ENCODE measurements at regions not wholly inside any gene's neighbourhood (a gene's known extent, or its start where the extent isn't known, plus 50 kb on each side); places are given as distances from the start of the nearest gene placed in this dataset.

DNA sequence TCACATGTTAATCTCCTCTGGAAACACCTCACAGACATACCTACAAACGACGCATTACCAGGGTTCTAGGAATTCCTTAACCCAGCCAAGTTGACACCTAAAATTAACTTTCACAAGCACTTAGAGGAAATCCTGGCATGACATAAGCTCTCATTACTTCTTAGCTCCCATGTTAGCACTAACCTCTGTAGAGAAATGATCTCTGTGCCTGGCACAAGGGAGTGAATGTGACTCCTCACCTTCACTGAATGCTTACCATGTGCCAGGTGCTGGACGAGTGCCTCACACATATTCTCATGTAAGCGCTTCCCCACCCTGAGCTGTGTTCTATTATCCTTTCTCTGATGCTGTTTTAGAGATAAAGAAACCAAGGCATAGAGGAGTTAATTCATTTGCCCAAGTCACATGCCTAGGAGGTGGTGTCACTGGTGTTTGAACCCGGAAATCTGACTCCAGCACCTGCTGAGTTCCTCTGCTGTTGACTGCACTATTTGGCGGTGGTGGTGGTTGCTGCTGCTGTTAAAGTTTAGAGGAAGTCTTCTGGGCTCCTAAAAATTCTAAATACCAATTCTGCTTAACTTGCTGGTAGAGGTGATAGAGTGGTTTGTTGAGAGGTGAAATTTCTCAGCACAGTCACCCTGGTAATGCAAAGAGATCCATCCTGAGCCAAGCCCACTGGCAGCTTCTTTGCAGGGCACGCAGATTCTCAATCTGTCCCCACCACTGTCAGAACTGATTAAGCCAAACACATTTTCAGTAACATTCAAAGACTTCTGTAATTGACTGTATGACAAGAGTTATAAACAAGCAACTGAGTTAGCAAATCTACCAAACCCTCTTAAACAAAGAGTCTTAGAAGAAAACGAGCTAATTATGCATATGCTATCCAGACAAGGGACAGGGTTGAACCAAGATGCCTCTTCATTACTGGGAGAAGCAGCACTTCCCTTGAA lies 200.3 kb downstream of the CMPK2 start:
- no peak for DNase-seq (ENCODE audit: low spot score)

DNA sequence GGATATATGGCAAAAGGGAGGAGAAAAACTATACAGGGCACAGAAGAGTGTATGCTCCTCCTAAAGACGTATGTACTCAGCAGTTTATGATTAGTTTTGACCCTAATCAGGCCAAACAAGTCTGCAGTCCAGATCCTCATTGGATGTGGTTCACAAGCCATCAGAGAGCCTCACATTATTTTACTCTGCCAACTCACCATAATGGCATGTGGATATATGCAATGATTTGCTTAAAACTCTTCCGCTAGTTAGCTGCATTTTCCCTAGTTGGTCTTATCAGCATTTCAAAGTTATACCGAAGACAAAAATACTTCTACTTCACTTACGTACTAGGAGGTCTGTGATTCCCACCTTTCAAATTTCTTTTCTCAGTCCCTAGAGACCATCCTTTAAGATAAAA lies 198.4 kb downstream of the CMPK2 start:
- no peak for DNase-seq (ENCODE audit: low spot score)

GRCh38 chr2:6671913-6672312 lies 193.8 kb downstream of the CMPK2 start:
- DNase-seq (ENCODE audit: low spot score): no peak

DNA sequence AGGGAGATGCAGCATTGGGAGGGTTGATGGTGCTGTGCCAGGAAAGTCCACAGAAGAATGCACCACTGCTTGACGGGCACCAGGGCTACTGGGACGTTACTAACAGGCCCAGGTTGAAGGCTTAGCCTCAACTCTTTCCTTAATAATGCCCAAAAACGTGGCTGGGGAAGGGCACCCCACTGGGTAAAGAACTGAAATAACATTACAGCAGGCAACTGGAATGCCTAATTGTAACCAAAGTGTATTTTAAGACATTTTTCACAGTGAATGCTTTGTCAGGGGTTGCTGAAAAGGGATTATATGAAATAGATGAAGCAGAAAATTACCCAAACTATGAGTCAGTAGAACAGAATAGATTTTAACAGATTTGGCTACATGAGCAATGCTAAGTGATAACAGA lies 191.3 kb downstream of the CMPK2 start:
- no peak for DNase-seq (ENCODE audit: low spot score)

GRCh38 chr2:6675791-6676190 lies 189.9 kb downstream of the CMPK2 start:
- DNase-seq (ENCODE audit: low spot score): no peak

DNA sequence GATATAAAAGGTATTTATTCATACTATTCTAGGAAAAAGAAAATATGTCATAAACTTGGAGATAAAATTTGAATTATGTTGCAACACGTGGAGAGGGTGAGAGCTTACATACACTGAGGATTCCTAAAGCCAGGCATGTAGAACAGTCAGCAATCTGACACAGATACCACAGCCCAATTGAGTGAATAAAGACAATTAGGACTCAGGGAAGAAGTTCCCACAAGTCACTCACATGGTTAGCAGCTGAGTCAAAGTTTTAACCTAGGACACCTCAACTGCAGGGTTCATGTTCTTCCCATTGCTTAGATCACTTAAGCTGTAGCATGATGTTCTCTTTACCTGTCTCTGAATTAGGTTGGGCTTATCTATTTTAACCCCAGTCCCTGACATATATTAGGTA lies 189.5 kb downstream of the CMPK2 start:
- no peak for DNase-seq (ENCODE audit: low spot score)

DNA sequence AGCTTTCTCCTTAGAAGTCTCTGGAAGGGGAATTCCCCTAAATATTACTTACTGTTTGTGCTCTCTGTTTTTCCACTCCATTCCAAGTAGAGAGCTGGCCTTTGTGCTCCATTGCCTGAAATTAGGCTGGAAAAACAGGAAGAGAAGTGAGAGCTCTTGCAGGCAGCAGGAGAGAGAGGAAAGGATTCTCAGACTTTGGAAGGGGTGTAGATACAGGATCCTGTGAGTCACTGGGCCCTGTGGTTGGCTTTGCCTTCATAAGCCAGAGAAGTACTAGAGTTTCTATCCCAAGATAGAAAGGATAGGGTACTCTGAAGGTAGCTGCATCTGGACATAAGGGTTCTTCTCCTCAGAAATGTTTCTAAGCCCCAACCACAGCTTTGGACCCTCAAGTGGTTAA lies 188.9 kb downstream of the CMPK2 start:
- no peak for DNase-seq (ENCODE audit: low spot score)

GRCh38 chr2:6679471-6679870 lies 186.2 kb downstream of the CMPK2 start:
- DNase-seq (ENCODE audit: low spot score): no peak

DNA sequence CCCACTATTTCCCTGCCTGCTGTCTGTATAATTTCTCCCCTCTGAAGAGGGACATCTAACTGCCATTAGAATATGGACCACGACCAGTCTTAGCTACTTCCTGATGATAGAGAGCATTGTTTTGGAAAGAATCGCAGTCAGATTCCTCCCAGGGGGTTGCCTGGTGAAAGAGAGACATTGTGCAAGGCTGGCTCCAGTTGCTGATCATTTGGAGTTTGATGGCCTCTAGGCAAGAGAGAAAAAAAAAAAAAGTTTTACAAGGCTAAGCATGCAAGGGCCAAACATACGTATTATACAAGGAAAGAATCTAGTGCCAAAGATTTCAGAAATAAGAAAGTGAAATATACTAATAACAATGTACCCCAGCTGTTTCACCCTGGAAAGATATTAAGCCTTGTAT lies 182.2 kb downstream of the CMPK2 start:
- DNase-seq (ENCODE audit: low spot score): no peak

GRCh38 chr2:6685447-6685846 lies 180.3 kb downstream of the CMPK2 start:
- DNase-seq (ENCODE audit: low spot score): no peak

GRCh38 chr2:6692056-6692455 lies 173.7 kb downstream of the CMPK2 start:
- DNase-seq (ENCODE audit: low spot score): no peak

GRCh38 chr2:6692819-6693218 lies 172.9 kb downstream of the CMPK2 start:
- no peak for DNase-seq (ENCODE audit: low spot score)

DNA sequence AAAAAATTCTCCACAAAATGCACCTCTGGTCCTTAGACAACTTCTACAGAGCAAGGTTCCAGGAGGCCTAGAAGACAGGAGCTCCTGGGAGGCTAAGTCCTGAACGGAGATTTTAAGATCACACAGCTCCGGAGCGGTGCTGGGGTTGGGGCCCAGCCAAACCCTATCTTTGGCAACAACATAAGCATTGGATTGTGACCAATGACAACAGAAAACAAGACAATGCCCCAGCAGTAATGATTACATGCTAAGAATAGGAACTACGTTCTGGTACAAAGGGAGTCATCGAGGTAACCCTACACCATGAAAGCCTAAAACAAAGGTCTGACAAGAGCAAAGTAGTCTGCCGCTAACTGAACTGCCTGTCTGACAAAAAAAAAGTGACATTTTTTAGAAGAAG lies 171.2 kb downstream of the CMPK2 start:
- DNase-seq (ENCODE audit: low spot score): no peak

GRCh38 chr2:6700335-6700734 lies 165.4 kb downstream of the CMPK2 start:
- DNase-seq (ENCODE audit: low spot score): no peak

- no peak for DNase-seq (ENCODE audit: low spot score)
These were observed 161.6 kb downstream of the CMPK2 start for GRCh38 chr2:6704077-6704476.

DNA sequence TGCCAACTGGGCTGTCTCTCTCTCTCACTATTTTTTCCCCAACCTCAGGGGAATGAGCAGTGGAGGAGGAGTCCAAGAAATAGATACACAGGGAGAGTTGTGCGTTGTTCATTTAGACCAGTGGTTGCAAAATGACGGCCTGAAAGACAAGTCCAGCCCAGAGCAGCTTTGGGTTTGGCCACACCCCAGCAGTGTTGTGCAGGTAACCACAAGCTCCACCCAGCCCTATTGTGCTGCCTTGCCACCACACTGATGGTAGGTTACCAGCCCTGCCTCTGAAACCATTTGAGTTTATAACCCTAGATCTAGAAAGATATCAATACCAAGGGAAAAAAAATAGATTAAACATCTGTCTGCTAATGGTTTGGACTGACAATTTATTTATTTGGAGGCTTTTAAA lies 144.3 kb downstream of the CMPK2 start:
- DNase-seq (ENCODE audit: low spot score): no peak

- no peak for DNase-seq (ENCODE audit: low spot score)
These were observed 143.1 kb downstream of the CMPK2 start for GRCh38 chr2:6722574-6722973.

GRCh38 chr2:6723865-6724604 lies 141.7 kb downstream of the CMPK2 start:
- no peak for DNase-seq (ENCODE audit: low spot score)

DNA sequence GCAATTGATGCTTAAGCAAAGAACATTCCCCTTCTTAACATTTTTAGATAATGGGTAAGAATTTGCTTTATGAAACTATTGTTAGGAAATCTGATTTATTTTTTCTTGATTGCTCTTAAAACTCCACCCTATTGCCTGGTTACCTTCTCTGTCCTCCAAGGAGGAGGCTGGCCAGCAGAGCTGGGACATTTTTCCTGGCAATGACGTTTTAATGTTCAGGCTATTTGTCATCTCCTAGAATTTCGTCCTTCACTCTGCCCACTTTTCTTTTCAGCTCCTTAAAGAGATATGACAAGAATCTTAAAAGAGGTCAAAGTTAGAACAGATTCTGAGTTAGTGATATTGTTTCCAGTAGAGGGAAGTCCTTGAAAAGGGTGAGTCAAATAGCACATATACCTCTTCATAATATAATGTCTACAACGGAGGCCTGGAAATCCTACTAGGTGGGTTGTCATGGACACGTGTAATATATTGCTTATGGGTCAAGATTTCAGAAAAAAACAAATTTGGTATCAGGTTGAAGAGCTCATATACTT lies 141.0 kb downstream of the CMPK2 start:
- DNase-seq (ENCODE audit: low spot score): no peak

DNA sequence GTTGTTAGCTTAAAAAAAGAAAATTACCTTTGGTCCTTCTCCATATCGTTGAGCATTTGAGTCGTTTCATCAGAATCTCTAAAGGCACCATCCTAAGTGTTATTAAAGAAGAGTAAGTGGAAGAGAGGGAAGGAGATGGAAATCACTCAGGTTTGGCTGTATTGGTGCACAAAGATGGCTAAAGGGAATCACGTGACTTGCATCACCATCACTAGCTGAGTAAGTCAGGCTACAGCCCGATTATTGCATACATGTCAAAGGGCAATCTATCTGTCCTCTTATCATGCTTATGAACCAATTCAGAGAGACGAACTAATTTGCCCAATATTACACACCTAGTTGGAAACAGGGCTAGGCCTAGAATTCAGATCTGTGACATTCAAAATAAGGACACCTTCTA lies 137.6 kb downstream of the CMPK2 start:
- DNase-seq (ENCODE audit: low spot score): no peak

GRCh38 chr2:6730003-6730402 lies 135.7 kb downstream of the CMPK2 start:
- DNase-seq (ENCODE audit: low spot score): no peak

GRCh38 chr2:6730649-6731532 lies 134.8 kb downstream of the CMPK2 start:
- DNase-seq (ENCODE audit: low spot score): no peak
